WTC11 (cell line): ENCODE measurements at regions not wholly inside any gene's neighbourhood (a gene's known extent, or its start where the extent isn't known, plus 50 kb on each side); places are given as distances from the start of the nearest gene placed in this dataset.

Experiments
- ARID4B ChIP-seq: sonication (generic); formaldehyde crosslinking; IDR thresholded peaks from 2 replicates; pipeline ENCODE4 v1.8.0; 2023; ENCODE audit warnings: missing genetic modification reagents, mild to moderate bottlenecking, borderline replicate concordance
- ATF2 ChIP-seq: sonication (generic); formaldehyde crosslinking; IDR thresholded peaks from 2 replicates; pipeline ENCODE4 v1.8.1; 2022; ENCODE audit warnings: low read depth, missing genetic modification reagents, borderline replicate concordance
- CTCF ChIP-seq: fragments of 200-600 bp; IDR thresholded peaks from 2 replicates; pipeline ENCODE4 v1.8.0; 2022; ENCODE audit warnings: antibody characterized with exemption
- ELF4 ChIP-seq: sonication (generic); formaldehyde crosslinking; IDR thresholded peaks from 2 replicates; pipeline ENCODE4 v1.8.1; 2022; ENCODE audit warnings: low read depth, mild to moderate bottlenecking, moderate library complexity, missing genetic modification reagents
- FOXP4 ChIP-seq: sonication (generic); formaldehyde crosslinking; IDR thresholded peaks from 2 replicates; pipeline ENCODE4 v1.8.0; 2022; ENCODE audit warnings: mild to moderate bottlenecking, missing genetic modification reagents
- GABPB1 ChIP-seq: sonication (generic); formaldehyde crosslinking; IDR thresholded peaks from 2 replicates; pipeline ENCODE4 v1.8.1; 2023; ENCODE audit warnings: mild to moderate bottlenecking, missing genetic modification reagents
- MAX ChIP-seq: sonication (generic); formaldehyde crosslinking; IDR thresholded peaks from 2 replicates; pipeline ENCODE4 v1.8.0; 2022; ENCODE audit warnings: mild to moderate bottlenecking, missing genetic modification reagents
- ZNF317 ChIP-seq: sonication (generic); formaldehyde crosslinking; IDR thresholded peaks from 2 replicates; pipeline ENCODE4 v1.8.1; 2023; ENCODE audit warnings: low read depth, mild to moderate bottlenecking, moderate library complexity, missing genetic modification reagents, borderline replicate concordance

GRCh38 chr10:3274414-3274813, 101.8 kb upstream of the PITRM1 start:
- TF ChIP-seq CTCF, result no peak
- TF ChIP-seq MAX, result no peak
- TF ChIP-seq ATF2 (CRISPR knock-in tag), result no peak
- no peak for TF ChIP-seq ELF4
- no peak for TF ChIP-seq GABPB1 (CRISPR knock-in tag)
- no peak for TF ChIP-seq ZNF317 (CRISPR knock-in tag)
- TF ChIP-seq ARID4B (CRISPR knock-in tag), result no peak
- TF ChIP-seq FOXP4, result no peak
